Breast epithelium (tissue), 3 donors: ENCODE measurements at regions not wholly inside any gene's neighbourhood (a gene's known extent, or its start where the extent isn't known, plus 50 kb on each side); places are given as distances from the start of the nearest gene placed in this dataset.

Source experiments
- POLR2A ChIP-seq: fragments of 450-650 bp; IDR thresholded peaks from one replicate; pipeline ENCODE4 v1.6.1; 2016; ENCODE audit warnings: antibody characterized with exemption, mild to moderate bottlenecking, moderate library complexity
- POLR2AphosphoS5 ChIP-seq, 3 donors: sonication (generic); formaldehyde crosslinking; IDR thresholded peaks; one replicate each; pipeline ENCODE4 v1.6.1; 2017; ENCODE audit warnings: antibody characterized with exemption in 3 of 3
- TF ChIP-seq, protein P1 (sequence below), 3 donors: fragments of 450-650 bp; IDR thresholded peaks; one replicate each; pipeline ENCODE4 v1.5.1; 2016 to 2017; ENCODE audit warnings: antibody characterized with exemption in 3 of 3, mild to moderate bottlenecking in 3 of 3, moderate library complexity in 3 of 3

GRCh38 chr5:116733991-116734975 lies 159.7 kb upstream of the SEMA6A start:
- TF ChIP-seq POLR2A (no peak), POLR2AphosphoS5 (IDR thresholded peaks at IDR 0.05) (no peak)
- TF ChIP-seq, protein P1, sequence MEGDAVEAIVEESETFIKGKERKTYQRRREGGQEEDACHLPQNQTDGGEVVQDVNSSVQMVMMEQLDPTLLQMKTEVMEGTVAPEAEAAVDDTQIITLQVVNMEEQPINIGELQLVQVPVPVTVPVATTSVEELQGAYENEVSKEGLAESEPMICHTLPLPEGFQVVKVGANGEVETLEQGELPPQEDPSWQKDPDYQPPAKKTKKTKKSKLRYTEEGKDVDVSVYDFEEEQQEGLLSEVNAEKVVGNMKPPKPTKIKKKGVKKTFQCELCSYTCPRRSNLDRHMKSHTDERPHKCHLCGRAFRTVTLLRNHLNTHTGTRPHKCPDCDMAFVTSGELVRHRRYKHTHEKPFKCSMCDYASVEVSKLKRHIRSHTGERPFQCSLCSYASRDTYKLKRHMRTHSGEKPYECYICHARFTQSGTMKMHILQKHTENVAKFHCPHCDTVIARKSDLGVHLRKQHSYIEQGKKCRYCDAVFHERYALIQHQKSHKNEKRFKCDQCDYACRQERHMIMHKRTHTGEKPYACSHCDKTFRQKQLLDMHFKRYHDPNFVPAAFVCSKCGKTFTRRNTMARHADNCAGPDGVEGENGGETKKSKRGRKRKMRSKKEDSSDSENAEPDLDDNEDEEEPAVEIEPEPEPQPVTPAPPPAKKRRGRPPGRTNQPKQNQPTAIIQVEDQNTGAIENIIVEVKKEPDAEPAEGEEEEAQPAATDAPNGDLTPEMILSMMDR (IDR thresholded peaks at IDR 0.05), result no peak
